HG03342 (cell line): ENCODE measurements at regions not wholly inside any gene's neighbourhood (a gene's known extent, or its start where the extent isn't known, plus 50 kb on each side); places are given as distances from the start of the nearest gene placed in this dataset.
"Not testable (repeated sequence)": the region's sequence is repeated elsewhere in the genome, so short reads cannot be mapped to it uniquely, and the experiment has no call there.

Source experiments
- ATAC-seq: cut with Tn5 transposase; IDR thresholded peaks from one replicate; pipeline ENCODE4 v1.9.1; 2021; ENCODE audit warnings: mild to moderate bottlenecking, moderate library complexity; ENCODE audit not compliant: unreplicated experiment

GRCh38 chr10:126722726-126723125 is 52.2 kb upstream of the C10orf90 start:
- ATAC-seq = no peak

- no peak for ATAC-seq
These were observed 52.7 kb upstream of the C10orf90 start for GRCh38 chr10:126723226-126723625.

GRCh38 chr10:126729314-126729870 is 58.9 kb upstream of the C10orf90 start:
- ATAC-seq = no peak

- no peak for ATAC-seq
These were observed 60.5 kb upstream of the C10orf90 start for GRCh38 chr10:126730856-126731609.

DNA sequence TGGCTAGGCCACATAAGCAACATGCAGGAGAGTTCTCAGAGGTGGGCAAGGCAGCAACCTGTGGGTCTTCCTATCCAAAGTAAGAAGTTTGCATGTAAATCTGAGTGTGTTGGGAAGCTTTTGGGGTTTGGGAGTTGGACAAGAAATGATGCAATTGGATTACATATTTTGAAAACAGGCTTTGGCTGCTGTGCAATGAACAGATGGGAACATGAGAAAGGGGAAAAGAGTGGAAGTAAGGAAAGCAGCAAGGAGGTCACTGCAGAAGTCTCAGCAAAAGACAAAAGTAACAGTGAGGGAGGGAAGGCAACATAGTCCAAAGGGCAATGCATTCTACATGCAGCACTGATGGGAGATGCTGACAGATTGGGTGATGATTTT is 61.1 kb upstream of the C10orf90 start:
- ATAC-seq = no peak

GRCh38 chr10:126732308-126732707 is 61.8 kb upstream of the C10orf90 start:
- no peak for ATAC-seq

DNA sequence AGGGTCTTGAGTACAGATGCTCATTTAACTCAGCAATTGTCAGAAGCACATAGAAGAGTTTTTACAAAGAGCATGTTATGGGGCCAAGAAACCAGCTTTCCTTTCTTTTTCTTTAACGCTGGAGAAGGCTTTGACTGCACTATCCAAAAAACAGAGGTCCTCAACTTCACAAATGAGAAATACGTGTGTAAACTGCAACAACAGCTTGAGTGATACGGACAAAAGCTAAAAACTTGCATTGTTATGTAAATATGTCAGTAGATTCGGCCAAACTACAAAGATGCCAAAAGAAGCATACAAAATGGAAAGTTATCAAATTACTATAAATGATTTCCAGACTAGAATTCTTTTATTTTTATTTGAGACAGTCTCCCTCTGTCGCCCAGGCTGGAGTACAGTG is 62.4 kb upstream of the C10orf90 start:
- no peak for ATAC-seq

- ATAC-seq = no peak
These were observed 63.5 kb upstream of the C10orf90 start for GRCh38 chr10:126734015-126734414.

GRCh38 chr10:126734967-126735366 is 64.5 kb upstream of the C10orf90 start:
- no peak for ATAC-seq

DNA sequence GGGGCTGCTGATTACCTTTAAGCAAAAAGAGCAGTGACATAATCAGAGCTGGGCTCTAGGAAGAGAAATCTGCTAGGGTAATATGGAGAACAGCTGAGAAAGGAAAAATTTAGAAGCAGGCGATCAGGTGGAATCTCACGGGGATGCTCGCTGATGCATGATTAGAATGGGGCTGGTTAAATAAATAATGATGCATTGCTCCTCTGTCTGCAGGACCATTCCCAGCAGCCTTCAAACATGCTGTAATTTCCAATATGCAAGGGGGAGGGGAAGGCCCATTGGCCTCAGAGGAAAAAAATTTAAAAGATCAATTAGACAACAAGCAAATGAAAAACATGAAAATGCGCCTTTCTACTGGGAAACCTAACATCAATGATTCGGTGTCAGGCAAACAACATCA is 65.6 kb upstream of the C10orf90 start:
- no peak for ATAC-seq

- no peak for ATAC-seq
These were observed 66.2 kb upstream of the C10orf90 start for GRCh38 chr10:126736727-126737126.

- no peak for ATAC-seq
These were observed 67.5 kb upstream of the C10orf90 start for GRCh38 chr10:126738001-126738400.

DNA sequence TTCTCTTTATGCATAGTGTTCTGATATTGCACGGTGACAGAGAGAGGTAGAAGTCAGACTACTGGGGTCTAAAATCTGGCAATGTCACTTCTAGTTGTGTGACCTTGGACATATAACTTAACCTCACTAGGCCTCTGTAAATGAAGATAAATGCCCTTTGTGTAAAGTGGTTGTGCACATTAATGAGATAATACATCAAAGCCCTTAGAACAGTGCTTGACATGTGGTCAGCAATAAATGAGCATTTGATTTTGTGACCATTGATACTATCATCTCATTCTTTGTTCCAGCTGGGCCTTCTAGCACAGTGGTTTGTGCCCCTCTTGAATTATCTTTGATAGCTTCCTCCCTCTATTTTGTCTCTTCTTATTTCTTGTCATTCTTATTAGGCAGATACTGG is 74.1 kb upstream of the C10orf90 start:
- ATAC-seq = no peak

DNA sequence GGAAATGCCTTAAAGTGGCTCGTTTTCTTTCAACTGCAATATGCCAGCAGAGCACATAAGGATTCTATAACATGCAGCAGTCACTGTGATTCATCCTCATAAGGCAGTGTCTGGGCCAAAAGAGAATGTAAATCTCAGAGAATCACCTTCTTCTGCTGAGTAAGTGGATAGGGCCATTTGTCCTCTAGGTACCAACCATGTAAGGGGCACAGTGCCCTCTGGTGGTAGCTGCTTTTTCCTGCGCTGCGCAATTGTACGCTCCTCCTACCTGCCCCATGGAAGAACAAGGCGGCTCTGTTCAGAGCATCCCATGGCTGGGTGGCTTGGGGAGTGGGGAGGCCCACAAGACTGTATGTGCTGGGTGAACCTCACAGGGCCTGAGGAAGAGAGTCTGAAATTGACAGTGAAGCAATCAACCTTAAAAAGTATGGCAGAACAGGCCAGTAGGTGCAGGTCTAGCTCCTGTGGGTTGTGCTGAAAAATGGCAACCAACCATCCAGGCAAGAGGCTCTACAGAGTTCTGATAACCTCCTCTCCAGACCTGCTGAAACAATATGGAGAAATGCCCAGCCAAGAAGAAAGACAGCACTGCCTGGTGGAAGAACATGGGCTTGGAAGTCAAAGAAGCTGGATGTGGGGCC is 78.6 kb upstream of the C10orf90 start:
- ATAC-seq = peak; percentile 59

GRCh38 chr10:126754966-126755365 is 84.5 kb upstream of the C10orf90 start:
- ATAC-seq = no peak

- no peak for ATAC-seq
These were observed 88.4 kb upstream of the C10orf90 start for GRCh38 chr10:126758867-126759266.

GRCh38 chr10:126759531-126759930 is 89.0 kb upstream of the C10orf90 start:
- no peak for ATAC-seq

DNA sequence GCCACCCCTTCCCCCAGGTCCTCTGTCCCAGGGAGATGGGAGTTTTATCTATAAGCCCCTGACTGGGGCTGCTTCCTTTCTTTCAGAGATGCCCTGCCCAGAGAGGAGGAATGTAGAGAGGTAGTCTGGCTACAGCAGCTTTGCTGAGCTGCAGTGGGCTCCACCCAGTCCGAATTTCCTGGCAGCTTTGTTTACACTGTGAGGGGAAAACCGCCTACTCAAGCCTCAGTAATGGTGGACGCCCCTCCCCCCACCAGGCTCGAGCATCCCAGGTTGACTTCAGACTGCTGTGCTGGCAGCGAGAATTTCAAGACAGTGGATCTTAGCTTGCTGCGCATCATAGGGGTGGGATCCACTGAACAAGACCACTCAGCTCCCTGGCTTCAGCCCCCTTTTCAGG is 96.2 kb upstream of the C10orf90 start:
- ATAC-seq = not testable (repeated sequence)

DNA sequence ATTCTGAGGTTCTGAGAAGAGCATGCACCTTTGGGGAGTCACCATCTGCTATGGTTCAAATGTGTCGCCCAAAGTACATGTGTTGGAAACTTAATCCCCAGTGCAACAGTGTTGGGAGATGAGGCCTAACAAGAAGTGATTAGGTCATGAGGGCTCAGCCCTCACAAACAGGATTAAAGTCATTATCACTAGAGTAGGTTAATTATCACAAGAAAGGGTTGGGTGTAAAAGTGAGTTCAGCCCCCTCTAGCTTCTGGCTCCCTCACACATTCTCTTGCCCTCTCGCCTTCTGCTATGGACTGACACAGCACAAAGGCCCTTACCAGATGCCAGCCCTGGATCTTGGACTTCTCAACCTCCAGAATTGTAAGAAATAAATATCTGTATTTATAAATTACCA is 100.3 kb upstream of the C10orf90 start:
- no peak for ATAC-seq

DNA sequence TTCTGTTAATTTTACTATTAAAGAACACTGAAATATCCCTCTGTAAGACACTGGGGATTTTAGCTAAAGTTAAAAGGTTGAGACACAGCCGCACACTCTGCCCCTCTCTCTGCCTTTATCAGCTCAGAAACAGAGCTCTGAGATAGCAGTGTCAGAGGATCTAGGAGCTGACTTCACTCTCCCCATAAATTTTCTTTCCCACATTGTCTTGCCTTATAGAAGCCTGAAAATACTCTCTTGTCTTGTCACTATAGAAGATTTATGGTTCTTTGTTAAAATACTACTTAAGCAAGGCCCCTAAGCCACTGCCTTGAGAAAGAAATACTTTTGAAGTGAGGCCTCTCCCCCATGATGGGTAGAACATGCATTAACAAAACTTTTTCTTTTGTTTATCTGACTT is 105.7 kb upstream of the C10orf90 start:
- no peak for ATAC-seq

DNA sequence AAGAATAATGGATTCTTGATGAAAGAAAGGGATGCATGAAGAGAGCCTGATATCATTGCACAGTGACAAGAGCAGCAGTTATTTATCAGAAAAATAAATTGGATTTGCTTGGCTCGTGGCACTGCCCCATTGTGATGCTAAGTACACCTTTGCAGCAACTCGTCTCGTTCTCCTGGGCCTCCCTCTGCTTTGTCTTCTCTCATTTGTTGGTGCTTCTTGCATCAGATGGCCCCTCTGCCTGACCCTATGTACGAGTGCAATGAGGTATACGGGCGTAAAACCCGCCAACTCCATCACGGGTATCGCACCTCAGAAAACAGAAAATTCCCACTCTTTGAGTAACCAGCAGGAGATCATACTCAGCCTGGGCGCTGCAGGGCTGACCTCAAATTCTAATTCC is 107.2 kb upstream of the C10orf90 start:
- no peak for ATAC-seq

DNA sequence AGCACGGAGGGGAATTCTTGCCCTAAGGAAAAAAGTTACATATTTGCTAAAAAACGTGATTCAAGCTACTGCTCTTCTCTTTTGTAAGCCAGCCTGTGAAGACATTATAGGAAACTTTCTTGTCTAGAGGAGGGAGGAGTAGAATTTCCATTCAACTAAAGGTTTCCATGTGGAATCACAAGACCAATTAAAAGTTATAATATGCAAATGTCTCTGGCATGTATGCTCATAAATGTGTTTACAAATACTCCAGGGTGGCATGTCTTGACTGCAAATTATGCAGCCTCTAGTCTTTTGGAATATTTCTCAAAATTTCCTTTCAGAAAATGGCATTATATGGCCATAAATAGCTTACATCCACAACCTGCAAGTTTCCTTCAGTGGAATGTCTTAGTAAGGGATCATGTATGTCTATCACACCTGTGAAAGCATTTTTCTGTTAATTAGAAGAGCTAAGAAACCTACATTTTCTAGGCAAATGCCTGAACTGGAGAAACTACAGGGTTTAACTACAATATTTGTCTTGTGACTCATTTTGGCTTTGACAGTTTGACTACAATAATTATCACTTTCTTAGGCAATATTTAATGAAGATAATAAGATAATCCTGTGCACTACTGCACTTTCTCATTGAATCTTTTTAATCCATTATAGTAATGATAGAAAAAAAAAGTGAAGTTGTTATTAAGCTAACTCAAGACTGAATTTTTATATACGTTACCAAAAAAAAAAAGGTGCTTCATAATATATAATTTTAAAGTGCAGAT is 111.1 kb upstream of the C10orf90 start:
- ATAC-seq = no peak
